Stimulated activated CD4-positive, alpha-beta T cell treated with anti-CD3 and anti-CD28 coated beads, Interleukin-4, amount 100 ng/mL, for 24 hours (primary cell): ENCODE measurements at regions not wholly inside any gene's neighbourhood (a gene's known extent, or its start where the extent isn't known, plus 50 kb on each side); places are given as distances from the start of the nearest gene placed in this dataset.
"Not testable (repeated sequence)": the region's sequence is repeated elsewhere in the genome, so short reads cannot be mapped to it uniquely, and the experiment has no call there.

Source experiments
- DNase-seq: peaks from one replicate; pipeline ENCODE4 v3.0.0-alpha.2; 2020

DNA sequence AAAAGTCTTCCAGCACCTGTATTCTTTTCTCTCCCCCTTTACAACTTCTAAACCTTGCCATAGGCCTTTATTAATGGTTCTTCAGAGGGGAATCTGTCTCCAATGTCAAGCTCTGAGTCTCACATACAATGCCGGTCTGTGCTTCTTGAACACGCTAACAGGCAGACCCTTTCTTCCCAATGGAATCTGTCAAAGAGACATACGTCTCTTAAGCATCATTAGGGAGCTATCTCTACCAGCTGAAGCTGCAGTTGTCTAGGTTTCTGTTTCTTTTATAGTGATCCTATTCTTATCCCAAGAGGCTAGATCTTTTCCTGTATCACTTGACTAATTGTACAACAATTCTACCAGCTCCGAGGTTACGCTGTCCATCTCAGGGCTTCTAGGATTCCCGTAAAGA lies 560.8 kb upstream of the NBEA start:
- no peak for DNase-seq

DNA sequence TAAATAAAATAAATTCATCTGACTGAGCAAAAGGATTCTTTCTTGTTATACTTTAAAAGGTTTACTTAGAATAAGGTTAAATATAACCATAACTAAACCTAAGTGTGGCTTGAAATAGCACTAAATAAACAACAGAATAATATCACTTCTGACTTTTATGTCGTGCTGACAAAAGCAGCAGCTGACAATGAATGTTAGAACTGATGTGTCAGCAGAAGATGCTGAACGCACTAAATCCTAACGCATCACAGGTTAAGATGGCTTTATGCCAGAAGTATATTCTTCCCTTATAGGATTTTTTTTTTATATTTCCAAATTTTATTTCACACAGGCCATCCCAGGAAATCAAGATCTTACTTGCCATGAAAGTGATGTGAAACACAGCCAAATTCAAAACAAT lies 558.3 kb upstream of the NBEA start:
- DNase-seq = no peak

DNA sequence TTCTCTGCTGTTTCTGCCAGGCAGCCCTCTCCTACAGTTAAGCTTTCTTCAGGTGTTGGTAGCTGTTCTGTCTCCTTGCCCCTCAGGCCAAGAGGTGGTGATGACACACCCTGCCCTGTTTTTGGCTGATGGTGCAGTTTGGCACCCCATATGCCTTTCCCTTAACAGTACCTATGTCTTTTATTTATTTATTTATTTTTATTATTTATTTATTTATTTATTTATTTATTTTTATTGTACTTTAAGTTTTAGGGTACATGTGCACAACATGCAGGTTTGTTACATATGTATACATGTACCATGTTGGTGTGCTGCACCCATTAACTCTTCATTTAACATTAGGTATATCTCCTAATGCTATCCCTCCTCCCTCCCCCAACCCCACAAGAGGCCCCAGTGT lies 555.8 kb upstream of the NBEA start:
- not testable (repeated sequence) for DNase-seq

DNA sequence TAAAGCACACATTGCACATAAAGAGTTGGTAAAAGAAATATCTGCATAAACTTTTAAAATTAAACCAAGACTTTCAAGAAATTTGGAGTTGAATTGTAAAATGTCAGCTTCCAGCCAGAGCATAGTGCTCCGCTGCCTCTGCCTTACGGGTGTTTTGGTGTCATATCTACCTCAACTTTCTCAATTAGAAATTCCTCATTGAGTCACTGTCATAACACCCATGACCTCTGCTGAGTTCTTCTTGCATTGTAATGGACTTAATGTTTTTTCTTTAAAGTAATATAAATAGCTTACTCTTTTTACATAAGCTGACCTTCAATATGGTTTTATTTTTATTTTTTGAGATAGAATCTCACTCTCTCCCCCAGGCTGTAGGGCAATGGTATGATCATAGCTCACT lies 551.0 kb upstream of the NBEA start:
- no peak for DNase-seq

DNA sequence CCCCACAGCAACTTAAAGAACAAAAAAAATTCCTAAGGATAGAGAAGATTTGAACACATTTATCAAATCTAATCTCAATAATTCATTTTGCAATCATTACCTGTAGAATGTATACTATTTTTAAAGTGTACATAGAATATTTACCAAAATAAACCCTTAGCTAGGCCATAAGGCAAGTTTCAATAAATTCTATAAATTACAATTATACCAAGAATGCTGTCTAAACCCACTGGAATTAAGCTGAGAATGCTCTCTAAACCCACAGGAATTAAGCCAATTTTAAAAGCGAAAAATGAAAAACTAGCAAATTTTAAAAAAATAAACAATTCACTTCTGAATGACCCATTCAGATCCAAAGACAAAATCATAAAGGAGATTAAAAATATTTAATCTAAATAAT lies 540.4 kb upstream of the NBEA start:
- no peak for DNase-seq

DNA sequence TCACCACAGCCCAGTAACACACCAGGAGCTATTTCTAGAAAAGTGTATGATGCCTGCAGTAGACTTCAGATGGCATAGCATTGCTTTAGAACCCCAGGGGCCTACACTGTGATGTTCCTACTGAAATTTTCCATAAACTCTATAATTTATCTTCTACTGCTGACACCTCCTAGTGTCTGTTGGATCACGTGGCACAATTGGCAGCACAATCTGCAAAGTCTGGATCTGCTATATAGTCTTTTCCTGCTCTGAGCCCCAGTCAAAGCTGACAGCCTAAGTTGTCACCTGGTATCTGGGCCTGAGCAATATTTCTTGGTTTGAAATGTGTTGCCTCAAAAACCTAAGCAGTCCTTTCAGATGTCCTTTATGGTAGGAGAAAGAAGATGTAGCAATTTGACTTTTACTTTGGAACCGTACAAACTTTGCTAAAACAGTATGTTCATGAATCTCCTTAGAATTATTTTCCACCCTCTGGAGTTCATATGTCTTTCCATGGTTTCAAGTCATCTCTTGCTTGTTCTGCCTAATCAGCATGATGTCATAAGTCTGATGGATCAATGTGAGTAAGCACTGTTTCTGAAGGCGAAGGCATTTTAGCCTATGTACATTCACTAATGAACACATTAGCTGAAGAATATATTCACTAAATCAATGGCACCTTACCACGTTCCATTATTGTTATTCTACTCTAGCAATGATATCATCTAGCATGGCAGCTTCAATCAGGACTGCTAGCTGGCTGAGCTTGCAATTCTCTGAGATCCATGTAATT lies 536.5 kb upstream of the NBEA start:
- no peak for DNase-seq

DNA sequence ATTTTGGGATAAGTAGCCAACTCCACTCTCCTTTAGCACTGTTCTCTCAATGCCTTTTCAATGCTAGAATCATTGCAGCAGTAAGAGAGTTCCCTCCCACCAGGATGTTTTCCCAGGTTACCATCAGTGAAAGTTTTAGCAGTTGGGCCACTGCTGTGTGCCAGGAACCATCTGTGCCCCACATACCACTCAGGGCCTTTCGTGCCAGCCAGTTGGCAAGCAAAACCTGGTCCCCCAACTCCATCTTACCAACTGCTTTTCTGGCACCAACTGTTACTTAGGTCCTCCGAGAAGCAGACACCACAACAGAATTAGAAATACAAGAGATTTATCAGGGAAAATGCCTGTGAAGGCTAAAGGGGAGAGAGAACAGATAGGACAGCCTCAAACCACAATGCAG lies 533.4 kb upstream of the NBEA start:
- DNase-seq = no peak

DNA sequence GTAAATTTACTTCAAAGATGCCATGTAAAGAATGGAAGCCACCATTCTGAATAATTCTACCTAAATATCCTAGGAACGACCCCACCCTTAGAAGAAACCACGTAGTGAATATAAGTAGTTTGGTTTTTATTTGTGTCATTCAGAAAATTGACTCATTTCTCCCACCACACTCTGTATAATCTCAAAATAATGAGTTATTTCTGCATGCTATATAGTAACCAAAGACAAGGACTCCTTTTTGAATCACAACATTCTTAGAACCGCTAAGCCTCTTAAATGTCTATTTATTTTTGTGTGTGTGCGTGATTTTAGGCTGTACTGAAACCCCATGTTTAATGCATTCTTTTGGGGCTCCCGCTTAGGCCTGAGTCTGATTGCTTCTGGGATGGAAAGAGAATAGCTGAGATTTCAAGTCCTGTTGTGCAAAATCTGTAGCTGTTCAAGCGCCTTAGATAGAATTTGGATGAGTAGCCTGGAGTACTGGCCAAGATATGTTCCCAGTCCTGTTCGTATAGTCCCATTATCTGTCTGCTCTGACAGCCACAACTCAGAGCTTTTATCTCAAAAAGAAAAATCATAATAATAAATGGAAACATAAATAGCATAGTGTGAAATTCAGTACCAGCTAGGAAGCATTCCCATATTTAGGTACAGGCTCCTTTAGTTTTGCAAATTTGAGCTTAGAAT lies 532.4 kb upstream of the NBEA start:
- no peak for DNase-seq

DNA sequence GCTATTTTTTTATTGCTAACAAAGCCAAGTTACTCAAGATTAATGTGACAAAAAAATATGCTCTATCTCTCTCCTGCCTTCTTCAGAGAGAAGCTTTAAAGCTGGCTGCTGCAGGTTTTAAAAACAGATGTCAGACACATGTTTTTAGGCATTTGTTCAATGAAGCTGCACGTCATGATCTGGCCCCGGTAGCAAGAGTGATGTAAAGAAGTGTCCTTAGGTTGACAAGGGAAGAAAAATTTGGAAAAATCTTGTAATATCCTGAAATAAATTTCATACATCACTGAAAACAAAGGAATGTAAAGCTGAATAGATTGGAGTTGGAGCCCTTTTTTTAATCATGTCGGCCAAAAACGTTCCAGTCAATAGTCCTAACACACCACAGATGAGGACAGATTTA lies 531.4 kb upstream of the NBEA start:
- no peak for DNase-seq

DNA sequence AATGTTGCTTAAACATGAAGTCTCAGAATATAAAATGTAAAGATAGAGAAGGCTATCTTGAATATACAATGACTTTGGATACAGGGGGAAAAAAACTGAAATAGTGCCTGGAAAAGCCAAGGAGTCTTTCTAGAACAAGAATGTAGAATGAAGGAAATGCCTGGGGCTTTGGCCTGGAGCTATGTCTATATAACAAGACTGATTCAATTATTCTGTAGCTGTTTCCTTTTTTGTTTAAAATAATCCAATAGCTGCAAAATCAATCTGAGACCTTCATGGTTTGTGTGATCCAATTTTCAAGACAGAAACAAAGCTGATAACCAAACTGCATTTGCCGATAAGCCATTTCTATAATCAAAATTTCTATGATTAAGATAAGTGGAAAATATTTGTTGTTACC lies 530.9 kb upstream of the NBEA start:
- DNase-seq = no peak

DNA sequence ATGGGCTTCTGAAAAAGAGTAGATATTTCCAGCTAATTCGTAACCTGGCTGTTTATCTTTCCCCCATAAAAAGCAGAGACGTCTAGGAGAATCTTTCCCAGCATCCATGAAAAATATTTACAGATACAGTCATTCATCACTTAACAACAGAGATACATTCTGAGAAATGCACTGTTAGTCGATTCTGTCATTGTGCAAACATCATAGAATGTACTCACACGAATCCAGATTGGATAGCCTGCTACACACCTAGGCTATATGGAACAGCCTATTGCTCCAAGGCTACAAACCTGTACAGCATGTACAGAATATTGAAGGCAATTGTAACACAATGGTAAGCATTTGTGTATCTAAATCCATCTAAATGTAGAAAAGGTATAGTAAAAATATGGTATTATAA lies 530.2 kb upstream of the NBEA start:
- DNase-seq = no peak

DNA sequence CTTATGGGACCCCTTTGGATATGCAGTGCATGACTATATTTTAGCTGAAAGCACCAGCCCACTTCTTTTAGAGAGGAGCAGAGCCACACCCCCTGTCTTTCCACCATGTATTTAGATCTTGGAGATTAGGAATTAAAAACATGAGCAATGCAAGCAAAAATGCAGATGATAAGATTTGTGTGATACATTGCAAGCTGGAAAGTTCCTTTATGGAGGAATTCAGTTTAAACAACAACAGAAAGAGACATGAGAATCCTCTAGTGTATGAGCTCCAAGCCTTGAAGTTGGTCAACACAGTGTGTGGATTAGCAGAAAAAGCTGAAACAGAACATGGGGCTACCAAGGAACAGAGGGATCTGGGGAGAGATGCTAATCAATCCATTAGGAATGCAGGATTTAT lies 529.8 kb upstream of the NBEA start:
- DNase-seq = no peak

DNA sequence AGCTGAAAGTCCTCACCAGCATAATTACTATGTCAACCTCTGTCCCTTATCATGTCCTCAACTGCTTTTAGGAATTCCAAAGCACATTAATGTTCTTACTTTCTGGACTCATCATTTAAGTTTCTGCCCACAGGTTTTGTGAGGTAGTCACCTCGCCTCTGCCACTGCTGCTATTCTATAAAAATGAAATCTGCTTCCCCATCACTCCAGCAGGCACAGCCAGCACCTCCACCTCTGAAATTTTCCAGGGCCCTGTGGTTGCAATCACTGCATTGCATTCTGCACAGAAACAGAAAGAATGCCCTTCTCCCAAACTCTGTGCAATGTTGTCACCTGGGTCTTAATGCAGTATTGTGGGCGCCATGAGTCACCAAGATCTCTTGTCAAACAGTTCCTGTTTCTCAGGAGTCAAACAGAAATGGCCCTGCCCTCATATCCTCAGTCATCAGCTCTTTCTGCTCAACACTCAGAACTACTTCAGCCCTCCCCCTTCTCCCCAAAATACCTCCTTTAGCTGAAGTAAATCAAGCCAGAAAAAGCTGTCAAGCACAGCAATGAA lies 529.2 kb upstream of the NBEA start:
- DNase-seq = no peak

DNA sequence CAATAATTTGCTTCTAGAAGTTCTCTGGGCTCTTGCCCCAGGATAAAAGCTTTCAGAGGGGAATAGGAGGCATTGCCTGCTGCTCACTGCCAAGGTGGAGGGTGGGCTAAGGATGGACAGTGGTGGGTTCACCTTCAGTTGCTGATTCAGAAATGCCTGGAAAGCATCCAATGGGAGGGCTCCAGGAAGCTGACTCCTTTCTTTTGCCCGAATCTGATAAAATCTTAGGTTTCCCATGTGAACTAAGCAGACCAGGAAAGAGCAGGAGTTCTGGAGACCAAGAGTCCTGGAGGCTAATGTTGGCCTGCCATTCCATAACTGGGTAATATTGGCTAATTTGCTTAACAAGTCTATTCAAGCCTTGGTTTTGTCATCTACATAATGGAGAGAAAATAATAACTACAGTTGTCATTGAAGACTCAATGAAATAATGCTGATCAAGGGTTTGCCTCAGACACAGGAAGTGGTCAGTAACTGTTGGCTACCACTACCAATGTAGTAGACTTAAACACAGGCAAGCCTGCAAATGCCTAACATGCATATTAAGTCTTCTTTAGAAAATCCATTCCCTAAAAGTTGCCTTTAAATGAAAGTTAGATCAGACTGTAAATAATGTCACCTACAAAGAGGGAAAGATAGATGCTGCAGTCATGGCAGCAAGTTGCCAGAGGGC lies 528.4 kb upstream of the NBEA start:
- no peak for DNase-seq

DNA sequence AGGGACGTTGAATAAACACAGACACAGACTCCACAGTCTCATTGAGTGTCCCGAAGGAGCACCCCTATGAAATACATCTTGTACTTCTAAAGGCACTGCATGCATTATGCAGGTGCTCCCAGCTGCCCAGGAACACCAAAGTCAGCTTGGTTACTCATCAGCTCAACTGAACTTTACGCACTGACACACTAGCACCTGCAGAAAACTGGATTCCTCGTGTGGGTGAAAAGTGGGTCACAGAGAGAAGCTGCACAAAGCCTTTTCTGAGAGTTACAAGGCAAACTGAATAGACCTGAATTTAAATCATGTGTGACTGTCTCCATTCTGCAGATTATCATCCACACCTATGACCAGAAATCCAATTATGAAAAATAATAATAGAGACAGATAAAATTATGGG lies 527.5 kb upstream of the NBEA start:
- DNase-seq = no peak

DNA sequence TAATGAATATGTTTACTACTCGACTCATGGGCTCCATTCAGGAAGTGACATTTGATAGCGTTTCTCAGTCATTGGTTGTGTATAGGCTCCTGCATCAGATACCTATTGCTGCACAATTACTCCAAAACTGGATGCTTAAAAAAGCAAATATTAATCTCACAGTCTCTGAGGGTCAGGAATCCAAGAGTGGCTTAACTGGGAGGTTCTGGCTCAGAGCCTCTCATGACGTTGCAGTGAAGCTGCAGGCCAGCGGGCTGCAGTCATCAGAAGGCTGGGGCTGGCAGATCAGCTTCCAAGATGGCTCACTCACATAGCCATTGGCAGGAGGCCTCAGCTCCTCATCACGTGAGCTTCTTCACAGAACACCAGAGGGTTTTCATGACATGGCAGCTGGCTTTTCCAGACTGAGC lies 525.1 kb upstream of the NBEA start:
- no peak for DNase-seq

DNA sequence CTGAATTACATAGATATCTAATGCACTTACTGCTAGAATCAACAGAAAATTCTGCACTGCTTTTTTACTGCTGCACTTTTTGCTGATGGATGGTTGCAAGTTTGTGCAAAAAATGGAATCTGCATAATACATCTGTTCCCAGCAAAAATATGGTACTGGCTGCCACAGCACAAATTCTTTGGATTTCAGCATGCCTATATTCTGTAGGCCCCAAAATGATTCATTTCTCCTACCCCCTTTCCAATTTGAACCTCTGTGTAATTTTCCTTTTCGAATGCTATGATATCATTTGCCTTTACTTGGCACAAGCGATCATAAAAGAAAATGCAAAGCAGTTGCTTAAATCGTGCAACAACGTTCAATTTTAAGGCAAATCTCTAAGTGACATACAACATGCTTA lies 524.2 kb upstream of the NBEA start:
- no peak for DNase-seq

DNA sequence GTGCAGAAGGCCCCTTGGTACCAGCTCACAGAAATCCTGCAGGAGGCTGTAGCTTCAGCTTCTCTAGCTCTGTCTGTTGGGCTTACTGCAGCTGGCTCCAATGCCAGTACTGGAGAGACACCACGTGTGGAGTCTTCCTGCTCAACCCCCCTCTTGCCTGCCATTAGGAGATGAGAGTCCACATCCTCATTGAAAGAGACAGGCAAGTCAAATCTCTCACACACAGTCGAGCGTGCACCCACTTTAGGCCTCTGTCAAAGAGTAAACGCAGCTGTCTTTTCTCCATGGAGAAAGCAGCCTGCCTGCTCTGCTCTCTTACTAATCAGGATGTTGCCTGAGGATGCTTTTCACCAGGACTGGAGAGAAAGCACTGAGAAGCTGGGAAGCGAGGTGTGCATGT lies 523.0 kb upstream of the NBEA start:
- DNase-seq = no peak

DNA sequence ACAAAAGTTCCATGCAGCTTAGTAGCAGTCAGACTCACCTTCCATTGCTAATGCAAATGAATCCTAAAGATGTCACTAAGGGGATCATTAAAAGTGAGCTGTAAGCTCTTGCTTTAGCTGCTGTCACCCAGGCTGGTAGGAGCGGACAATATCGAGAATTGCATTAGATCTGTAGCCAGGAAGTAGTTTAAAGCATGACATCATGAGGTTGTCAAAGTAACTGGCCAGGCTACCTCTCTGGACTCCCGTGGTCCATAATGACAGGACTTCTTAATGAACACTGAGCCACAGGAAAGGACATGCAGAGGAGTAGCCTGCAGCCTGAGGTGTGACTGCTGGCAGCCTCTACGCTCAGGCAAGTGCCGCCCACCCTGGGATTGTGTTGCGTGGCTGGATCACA lies 522.3 kb upstream of the NBEA start:
- DNase-seq = no peak

DNA sequence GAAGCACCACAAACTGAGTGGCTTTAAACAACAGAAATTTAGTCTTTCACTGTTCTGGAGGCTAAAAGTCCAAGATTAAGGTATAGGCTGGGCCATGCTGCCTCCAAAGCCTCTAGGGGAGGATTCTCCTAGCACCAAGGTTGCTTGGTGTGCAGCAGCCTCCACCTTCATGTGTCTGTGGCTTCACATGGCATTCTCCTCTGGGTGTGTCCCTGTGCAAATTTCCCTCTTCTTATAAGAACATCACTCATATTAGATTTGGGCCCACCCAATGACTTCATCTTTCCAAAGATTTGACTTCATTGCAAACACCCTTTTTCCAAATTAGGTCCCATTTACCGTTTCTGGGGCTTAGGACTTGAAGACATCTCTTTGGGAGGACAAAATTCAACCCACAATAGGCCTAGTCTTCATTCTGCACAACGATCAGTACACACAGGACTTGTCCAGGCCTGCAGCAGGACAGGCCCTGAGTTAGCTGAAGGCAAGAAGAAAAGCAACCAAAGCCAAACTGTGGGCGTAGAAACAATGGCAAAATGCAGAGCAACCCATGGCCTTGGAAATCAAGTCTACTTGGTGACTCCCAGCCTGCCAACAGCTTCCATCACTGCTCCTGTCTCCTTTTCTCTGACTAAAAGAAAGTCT lies 521.2 kb upstream of the NBEA start:
- no peak for DNase-seq

DNA sequence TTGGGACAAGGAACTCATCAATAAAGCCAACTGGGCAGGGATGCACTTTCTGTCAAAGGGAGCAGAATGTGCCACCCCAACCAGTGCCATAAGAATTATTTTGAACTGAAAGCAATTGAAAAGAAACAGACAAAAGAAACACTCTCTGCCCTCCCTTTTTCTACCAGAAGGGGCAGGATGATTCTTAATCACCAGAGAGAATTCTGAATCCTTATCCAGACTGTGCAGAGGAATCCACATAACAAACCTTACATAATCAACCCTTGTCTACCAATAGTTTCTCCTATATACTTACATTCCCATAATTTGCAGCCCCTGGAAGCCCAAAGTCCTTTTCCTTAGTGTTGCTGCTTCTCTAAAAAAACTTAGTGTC lies 520.7 kb upstream of the NBEA start:
- no peak for DNase-seq

DNA sequence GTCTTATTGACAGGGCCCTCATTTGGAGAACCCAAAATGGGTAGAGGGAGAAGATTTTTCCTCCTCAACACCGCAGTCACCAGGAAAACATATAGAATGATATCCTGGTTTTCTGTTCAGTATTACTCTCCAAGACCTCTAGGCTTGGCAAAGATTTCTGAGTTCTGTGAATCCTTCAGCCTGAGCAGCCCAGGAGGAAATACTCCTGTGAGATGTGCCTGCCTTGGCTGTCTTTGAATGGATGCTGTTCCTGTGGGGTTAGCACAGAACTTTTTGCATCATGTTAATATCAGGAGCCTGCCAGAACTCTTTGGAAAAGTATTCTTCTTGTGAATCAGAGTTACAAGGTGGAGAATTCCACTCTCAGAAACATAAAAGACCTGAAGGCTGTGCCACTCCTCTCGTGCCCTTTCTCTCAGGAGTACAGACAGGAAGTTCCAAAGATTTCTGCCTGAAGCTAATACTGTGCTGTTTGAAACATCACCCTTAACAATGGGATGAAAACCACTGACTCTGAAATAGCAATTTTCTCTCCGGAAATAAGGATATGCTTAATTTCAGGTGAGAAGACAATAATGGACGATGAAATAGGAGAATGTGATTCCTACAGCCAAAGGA lies 520.1 kb upstream of the NBEA start:
- DNase-seq = no peak

DNA sequence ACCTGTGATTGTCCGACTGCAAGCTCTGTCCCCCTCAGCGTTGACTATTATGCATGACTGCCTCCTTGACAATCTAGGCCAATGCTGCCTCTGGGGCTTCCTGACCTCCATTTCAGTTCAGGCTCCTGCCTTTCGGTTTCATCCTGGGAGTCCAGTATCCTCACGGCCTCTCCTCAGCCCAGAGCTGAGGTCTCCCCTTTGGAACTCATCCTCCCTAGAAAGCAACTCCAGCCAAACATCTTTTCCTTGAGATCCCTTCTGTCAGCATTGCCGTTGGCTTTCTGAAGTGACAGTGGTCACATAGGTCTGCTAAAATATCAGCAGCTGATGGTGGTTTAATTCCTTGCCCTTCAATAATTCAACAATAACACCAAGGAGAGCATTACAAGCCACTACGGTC lies 519.1 kb upstream of the NBEA start:
- no peak for DNase-seq
